ENCODE measurements at regions not wholly inside any gene's neighbourhood (a gene's known extent, or its start where the extent isn't known, plus 50 kb on each side); places are given as distances from the start of the nearest gene placed in this dataset.

DNA sequence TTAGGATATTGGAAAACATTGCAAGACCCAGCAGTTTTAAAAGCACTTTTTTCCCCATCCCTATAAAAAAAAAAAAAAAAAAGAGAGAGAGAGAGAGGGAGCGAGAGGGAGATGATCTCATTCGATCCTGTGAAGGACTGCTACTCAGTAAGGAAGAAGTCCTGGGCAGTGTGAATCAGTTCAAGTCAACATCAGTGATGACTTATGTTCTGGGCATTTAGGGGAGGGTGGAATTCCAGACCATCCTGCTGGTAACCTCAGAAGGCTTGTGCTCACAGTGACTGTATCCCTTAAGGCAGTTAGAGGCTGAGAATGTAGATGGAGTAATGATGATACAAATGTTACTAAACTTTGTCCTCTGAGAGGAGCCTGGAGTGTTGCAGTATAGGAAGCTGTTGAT lies 151.4 kb downstream of the TGFB2 start:
- Histone ChIP-seq H3K9me3 (ENCODE audit: insufficient read depth in 2 of 2, low read depth in 1 of 2, low read length in 1 of 2) (no peaks in the 10 kb centered on the region), H3K14ac (ENCODE audit: insufficient read length) (no peak overlapping the region), H3K23me2 (ENCODE audit: low read depth, low read length) (no peaks in the 10 kb centered on the region), H2BK15ac (ENCODE audit: low read length) (no peak overlapping the region), H3K4ac (replicated peaks; ENCODE audit: insufficient read length, low read depth, low read length) (no peak overlapping the region), H2BK120ac (replicated peaks; ENCODE audit: low read depth, low read length) (no peak overlapping the region), H4K5ac (ENCODE audit: insufficient read length, low read depth, low read length) (no peak overlapping the region), H2AK5ac (ENCODE audit: low read depth, low read length) (no peak overlapping the region), H4K8ac (ENCODE audit: extremely low read depth, insufficient read depth, low read length) (no peak overlapping the region), H2BK5ac (ENCODE audit: low read depth, low read length) (no peak overlapping the region), H3K79me1 (ENCODE audit: low read depth, low read length) (no peaks in the 10 kb centered on the region), H3K36me3 (ENCODE audit: control insufficient read depth in 2 of 4, insufficient read depth in 4 of 4, low read length in 3 of 4) (no peaks in the 10 kb centered on the region), H3K23ac (ENCODE audit: insufficient read length) (no peak overlapping the region), H3K56ac (replicated peaks; ENCODE audit: insufficient read length, low read depth, low read length) (no peak overlapping the region), H3K9ac (replicated peaks in 1 of 4; ENCODE audit: extremely low read depth in 1 of 4, low read depth in 3 of 4, low read length in 3 of 4) (no peak overlapping the region), H2AFZ (ENCODE audit: low read length) (0 out of 2 replicates have a peak overlapping the region, but pooled peaks have one; percentile 26), H3K18ac (ENCODE audit: extremely low read depth, low read length) (no peak overlapping the region), H3K27me3 (replicated peaks in 1 of 4; ENCODE audit: control insufficient read depth in 3 of 4, extremely low read depth in 1 of 4, insufficient read depth in 3 of 4, low read length in 3 of 4) (no peaks in the 10 kb centered on the region), H3K4me3 (ENCODE audit: extremely low read depth in 1 of 4, insufficient read depth in 2 of 4, low read depth in 3 of 4, low read length in 4 of 4) (no peak overlapping the region), H2BK20ac (ENCODE audit: low read length) (no peak overlapping the region), H3K4me1 (replicated peaks in 1 of 4; ENCODE audit: control insufficient read depth in 3 of 4, insufficient read depth in 4 of 4, low read length in 3 of 4) (peaks cover 0 to 9% (median 5%) of the 10 kb centered on the region in 4 experiments; a peak in 6 of 7 replicates), H3K79me2 (ENCODE audit: control insufficient read depth in 1 of 2, insufficient read depth in 2 of 2, low read length in 2 of 2) (no peaks in the 10 kb centered on the region), H2BK12ac (ENCODE audit: low read depth, low read length) (no peak overlapping the region), H3K27ac (ENCODE audit: low read depth, low read length) (no peak overlapping the region), H4K20me1 (replicated peaks in 1 of 2; ENCODE audit: control insufficient read depth in 1 of 2, insufficient read depth in 2 of 2, low read length in 2 of 2) (no peaks in the 10 kb centered on the region), H4K91ac (replicated peaks; ENCODE audit: insufficient read length, low read length) (peak overlapping the region; percentile 1), H3K4me2 (ENCODE audit: insufficient read depth in 1 of 2, low read depth in 2 of 2, low read length in 2 of 2) (no peak overlapping the region)
- TF ChIP-seq TEAD4 (IDR thresholded peaks at IDR 0.05; ENCODE audit: low read depth, low read length) (no peak), JUND (IDR thresholded peaks at IDR 0.05; ENCODE audit: low read length) (0 out of 2 replicates have a peak, but pooled peaks have one; percentile 7)
- FAIRE-seq (no peak), DNase-seq (ENCODE audit: low read depth in 1 of 2, low spot score in 2 of 2) (no peak)
- ChIA-PET POLR2A (ENCODE audit: partially characterized antibody) (no interaction called here), CTCF (ENCODE audit: partially characterized antibody) (no interaction called here)
- no CpG with 5 or more reads among the region's 2 CpGs for WGBS, 2 experiments (ENCODE audit: extremely low coverage in 1 of 2, insufficient coverage in 1 of 2, insufficient read length in 1 of 2, insufficient replicate concordance in 2 of 2, low coverage in 1 of 2, low lambda C conversion rate in 2 of 2, missing lambda C conversion rate in 1 of 2)
